Mesenteric fat pad (tissue), 1 donor: ENCODE measurements at regions not wholly inside any gene's neighbourhood (a gene's known extent, or its start where the extent isn't known, plus 50 kb on each side); places are given as distances from the start of the nearest gene placed in this dataset.
A peak's percentile ranks its signal among the peaks of the same experiment; 100 is the strongest.

Experiments
- DNase-seq: peaks from one replicate; pipeline ENCODE4 v3.0.0-alpha.2; 2020; ENCODE audit warnings: low spot score
- donor health status: DM: yes; HTN: yes; CAD: no.

DNA sequence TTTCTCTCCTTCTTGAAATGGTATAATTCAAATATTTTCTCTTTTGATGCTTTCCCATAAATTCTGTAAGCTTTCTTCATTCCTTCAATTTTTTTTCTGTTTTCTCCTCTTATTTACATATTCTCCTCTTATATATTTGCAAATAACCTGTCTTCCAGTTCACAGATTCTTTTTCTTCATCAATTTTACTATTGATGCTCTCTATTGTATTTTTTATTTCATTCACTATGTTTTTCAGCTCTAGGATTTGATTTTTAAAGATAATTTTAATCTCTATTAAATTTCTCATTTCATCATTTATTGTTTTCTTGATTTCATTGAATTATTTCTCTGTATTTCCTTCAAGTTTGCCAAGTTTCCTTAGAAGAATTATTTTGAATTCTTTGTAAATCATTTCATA, 54.0 kb upstream of the PRPS1L1 start:
- DNase-seq = no peak

DNA sequence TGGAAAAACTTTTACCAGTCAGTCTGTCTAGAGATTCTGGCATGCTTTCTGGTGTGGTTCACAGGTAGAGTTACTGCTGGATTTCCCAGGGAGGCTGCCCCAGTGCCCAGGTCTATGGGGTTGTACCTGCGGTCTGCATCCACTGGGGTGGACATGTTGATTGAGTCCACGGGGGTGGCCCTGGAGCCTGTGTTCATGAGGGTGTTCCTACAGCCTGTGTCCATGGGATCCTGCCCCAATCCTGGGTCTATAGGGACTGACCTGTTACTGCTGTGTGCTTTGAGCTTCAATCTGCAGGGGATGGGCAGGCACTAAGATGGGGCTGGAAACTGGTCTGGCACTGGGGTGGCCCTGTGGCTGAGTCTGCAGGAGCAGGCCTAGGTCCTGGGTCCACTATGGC, 54.5 kb upstream of the PRPS1L1 start:
- DNase-seq = no peak

DNA sequence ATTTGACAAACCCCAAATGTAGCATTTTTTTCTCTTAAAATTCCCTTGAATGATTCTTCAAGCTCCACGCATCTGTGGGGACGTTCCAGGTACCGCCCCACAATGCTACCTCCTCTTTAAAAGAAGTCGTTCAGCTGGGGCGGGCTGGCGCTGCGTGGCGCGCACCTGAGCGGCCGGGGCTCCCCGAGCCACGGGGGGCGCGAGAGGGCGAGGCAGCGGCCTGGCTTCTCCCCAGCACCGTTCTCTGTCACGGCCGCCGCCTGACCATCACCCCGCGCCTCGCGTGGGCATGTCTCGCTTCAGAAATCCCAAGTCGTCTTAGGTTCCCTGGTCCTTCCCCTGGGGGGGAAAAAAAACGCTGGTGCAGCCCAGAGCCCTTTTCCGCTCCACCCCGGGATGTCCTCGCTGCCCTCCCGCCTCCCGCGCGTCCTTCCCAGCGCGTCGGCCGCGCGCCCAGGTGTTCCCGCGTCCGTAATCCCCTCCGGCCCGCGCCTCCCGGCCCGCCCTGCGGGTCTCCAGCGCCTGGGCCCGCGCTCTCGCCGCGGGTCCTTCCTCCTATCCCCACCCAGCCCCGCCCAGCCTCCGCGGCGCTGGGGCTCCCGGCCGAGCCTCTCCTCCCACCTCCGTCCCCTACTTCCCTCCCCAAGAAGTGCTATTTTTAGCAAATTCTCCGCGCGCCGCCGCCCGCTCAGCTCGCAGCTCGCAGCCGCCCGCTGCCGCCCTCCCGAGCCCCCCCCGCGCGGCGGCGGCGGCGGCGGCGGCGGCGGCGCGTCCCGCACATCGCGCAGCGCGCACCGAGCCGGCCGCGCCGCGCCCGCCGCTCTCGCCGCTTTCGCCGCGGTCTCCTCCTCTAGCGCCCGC, 58.7 kb upstream of the PRPS1L1 start:
- no peak for DNase-seq

DNA sequence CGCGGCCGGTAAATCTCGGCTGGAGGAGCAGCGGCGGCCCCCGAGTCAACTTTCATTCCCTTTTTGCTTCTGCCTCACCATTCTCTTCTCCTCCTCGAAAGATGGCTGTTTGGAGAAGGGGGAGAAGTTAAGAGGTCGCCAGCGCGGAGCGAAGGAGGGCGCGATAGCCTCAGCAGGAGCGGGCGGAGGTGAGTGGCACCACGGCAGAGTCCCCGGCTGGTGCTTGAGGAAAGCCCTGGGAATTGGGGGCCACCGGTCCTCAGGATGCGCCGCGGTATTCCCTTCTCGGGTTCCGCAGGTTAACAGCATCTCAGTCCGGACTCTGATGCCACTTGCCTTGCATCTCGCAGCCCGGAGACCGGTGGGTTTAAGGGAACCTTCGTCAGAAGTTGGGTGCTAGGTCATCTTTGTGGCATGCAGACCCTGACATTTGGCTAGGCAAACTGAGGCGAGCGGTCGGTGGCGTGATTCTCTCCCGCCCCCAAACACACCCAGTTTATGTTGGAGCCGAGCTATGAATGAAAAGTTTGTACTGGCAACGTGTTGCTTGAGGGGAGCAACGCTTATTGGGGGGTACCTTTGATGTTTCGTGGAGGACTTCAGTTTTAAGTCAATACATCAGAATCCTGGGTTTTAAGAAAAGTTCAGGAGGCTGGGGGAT, 59.5 kb upstream of the PRPS1L1 start:
- DNase-seq = peak; percentile 89

- DNase-seq = no peak
Measured at GRCh38 chr7:18087687-18088078, 60.0 kb upstream of the PRPS1L1 start.

GRCh38 chr7:18096087-18096486, 68.4 kb upstream of the PRPS1L1 start:
- DNase-seq = no peak

- no peak for DNase-seq
Measured at GRCh38 chr7:18102576-18102975, 74.9 kb upstream of the PRPS1L1 start.

GRCh38 chr7:18103436-18104218, 76.0 kb upstream of the PRPS1L1 start:
- DNase-seq = no peak

DNA sequence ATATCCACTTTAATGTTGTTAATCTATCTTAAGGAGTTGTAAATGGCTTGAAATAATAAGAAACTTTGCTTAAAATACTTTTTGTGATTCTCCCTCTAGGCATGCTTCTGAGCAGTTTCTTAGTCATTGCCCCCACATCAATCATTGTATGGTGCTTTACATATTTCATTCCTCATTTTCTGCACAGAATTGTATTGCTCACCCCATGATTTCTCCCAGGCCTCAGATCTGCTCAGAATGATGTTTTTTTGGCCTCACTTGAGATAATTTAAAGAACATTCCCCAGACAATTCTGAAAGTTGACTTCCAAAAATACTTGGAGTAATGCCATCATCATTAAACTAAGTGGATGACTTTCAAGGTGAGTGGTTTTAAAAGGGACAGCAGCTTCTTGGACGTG, 82.1 kb upstream of the PRPS1L1 start:
- no peak for DNase-seq

GRCh38 chr7:18116661-18117060, 89.0 kb upstream of the PRPS1L1 start:
- no peak for DNase-seq

GRCh38 chr7:18117482-18117881, 89.8 kb upstream of the PRPS1L1 start:
- DNase-seq = no peak

GRCh38 chr7:18119985-18120384, 92.3 kb upstream of the PRPS1L1 start:
- no peak for DNase-seq

DNA sequence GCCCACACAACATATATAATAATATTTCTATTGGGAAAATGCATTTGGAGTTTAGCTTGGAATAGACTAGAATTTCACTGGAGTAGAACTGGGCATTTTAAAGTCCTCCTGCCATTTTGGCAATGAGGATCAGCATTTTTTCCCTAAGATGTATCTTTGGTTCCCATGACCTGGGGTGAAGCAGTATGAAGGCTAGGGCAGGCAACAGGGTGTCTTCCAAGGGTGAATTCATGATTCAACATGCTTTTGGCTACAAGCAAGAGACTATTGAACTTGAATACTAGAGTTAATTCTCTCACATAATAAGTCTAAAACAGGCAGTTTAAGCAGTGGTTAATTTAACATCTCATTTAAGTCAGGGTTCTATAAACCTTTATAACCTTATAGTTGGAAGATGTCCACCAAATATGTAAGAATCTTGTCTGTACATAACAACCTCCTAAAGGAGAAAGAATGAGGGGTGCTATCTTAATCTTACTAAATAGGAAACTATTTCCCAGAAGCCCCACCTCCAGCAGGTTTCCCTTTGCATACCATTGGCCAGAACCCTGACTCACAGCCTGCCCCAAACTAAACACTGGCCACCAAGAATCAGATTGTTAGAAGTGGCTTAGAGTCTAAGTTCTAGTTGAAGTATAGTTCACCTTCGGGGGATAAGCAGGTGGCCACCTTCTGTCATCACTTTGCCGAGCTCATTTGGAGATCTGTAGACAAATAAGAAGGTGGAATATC, 96.0 kb upstream of the PRPS1L1 start:
- no peak for DNase-seq

GRCh38 chr7:18125476-18125875, 97.8 kb upstream of the PRPS1L1 start:
- no peak for DNase-seq

GRCh38 chr7:18126281-18126680, 98.6 kb upstream of the PRPS1L1 start:
- DNase-seq = no peak

GRCh38 chr7:18128846-18129245, 101.2 kb upstream of the PRPS1L1 start:
- no peak for DNase-seq

- no peak for DNase-seq
Measured at GRCh38 chr7:18132811-18133210, 105.2 kb upstream of the PRPS1L1 start.

- no peak for DNase-seq
Measured at GRCh38 chr7:18133921-18134320, 106.3 kb upstream of the PRPS1L1 start.

- DNase-seq = no peak
Measured at GRCh38 chr7:18140943-18141342, 113.3 kb upstream of the PRPS1L1 start.

DNA sequence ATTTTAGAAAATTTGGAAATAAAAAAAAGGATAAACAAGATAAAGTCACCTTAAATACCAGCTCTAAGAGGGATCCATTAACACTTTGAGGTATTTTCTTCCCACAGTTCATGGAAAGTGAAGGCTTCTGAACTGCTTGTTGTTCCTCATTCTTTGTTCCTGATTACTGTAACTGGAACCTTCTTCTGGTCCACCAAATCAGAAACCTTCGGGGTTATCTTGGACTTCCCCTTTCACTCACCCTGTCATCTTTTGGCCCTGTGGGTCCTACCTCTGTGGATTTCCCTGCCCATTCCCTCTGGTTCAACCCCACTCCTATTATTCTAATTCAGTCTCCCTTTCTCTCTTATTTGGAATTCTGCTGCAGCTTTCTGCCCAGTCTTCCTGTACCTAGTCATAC, 116.5 kb upstream of the PRPS1L1 start:
- DNase-seq = no peak

DNA sequence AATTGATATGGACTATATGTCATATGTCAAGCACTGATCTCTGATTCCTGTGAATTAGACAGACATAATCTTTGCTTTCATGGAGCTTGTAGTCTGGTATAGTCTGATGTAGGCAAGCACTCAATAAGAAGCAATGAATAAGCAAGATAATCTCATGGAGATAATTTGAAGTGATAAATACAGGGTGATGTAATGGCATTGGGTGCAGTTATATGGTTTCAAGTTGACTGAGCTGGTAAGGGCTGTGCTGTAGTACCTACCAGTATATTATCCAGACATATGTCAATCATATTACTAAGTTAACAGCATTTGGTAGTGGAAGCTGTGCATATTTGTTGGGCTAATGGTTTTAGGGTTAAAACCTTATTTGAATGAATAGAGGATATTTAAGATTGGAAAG, 117.5 kb upstream of the PRPS1L1 start:
- DNase-seq = no peak
